ENCODE measurements at regions not wholly inside any gene's neighbourhood (a gene's known extent, or its start where the extent isn't known, plus 50 kb on each side); places are given as distances from the start of the nearest gene placed in this dataset.

GRCh38 chr2:149924028-149924427 is 336.5 kb upstream of the MMADHC start:
- DNase-seq (ENCODE audit: low spot score in 2 of 2) = no peak
- H3K4me1 ChIP-seq = no peaks in the 10 kb centered on the region
- no peaks in the 10 kb centered on the region for H3K9me3 ChIP-seq
- no peak for TF ChIP-seq POLR2A (IDR thresholded peaks at IDR 0.05)
- no peak for TF ChIP-seq EP300 (IDR thresholded peaks at IDR 0.05)
- no peak for TF ChIP-seq POLR2AphosphoS5 (IDR thresholded peaks at IDR 0.05)
- WGBS = 84% methylated on average over 3 of the region's 3 CpGs
- no peaks in the 10 kb centered on the region for H3K36me3 ChIP-seq
- H3K27me3 ChIP-seq = no peaks in the 10 kb centered on the region
- no peak overlapping the region for H3K27ac ChIP-seq
- no peak overlapping the region for H3K4me3 ChIP-seq

GRCh38 chr2:149921911-149922616 is 334.5 kb upstream of the MMADHC start:
- no peaks in the 10 kb centered on the region for H3K27me3 ChIP-seq
- no peak for DNase-seq (ENCODE audit: low spot score in 2 of 2)
- WGBS = 91% methylated on average over 2 of the region's 2 CpGs

GRCh38 chr2:149920389-149920788 is 332.8 kb upstream of the MMADHC start:
- H3K36me3 ChIP-seq = no peaks in the 10 kb centered on the region
- TF ChIP-seq EP300 (IDR thresholded peaks at IDR 0.05) (no peak), POLR2AphosphoS5 (IDR thresholded peaks at IDR 0.05) (no peak), POLR2A (IDR thresholded peaks at IDR 0.05) (no peak), CTCF (IDR thresholded peaks at IDR 0.05) (no peak)
- DNase-seq (ENCODE audit: low spot score in 2 of 2) = no peak
- no peak overlapping the region for H3K4me3 ChIP-seq
- 94% methylated on average over 3 of the region's 3 CpGs for WGBS
- H3K9me3 ChIP-seq = no peaks in the 10 kb centered on the region
- H3K4me1 ChIP-seq = no peaks in the 10 kb centered on the region
- no peak overlapping the region for H3K27ac ChIP-seq
- H3K27me3 ChIP-seq = no peaks in the 10 kb centered on the region

More at GRCh38 chr2:149921911-149922616, 334.5 kb upstream of the MMADHC start:
- TF ChIP-seq EP300 (IDR thresholded peaks at IDR 0.05) (no peak), CTCF (IDR thresholded peaks at IDR 0.05) (no peak), POLR2A (IDR thresholded peaks at IDR 0.05) (no peak), POLR2AphosphoS5 (IDR thresholded peaks at IDR 0.05) (no peak)
- Histone ChIP-seq H3K4me1 (no peaks in the 10 kb centered on the region), H3K27ac (no peak overlapping the region), H3K9me3 (no peaks in the 10 kb centered on the region), H3K4me3 (no peak overlapping the region), H3K36me3 (no peaks in the 10 kb centered on the region)

GRCh38 chr2:149915151-149915550 is 327.6 kb upstream of the MMADHC start:
- no peak for TF ChIP-seq EP300 (IDR thresholded peaks at IDR 0.05)
- no peak for TF ChIP-seq POLR2A (IDR thresholded peaks at IDR 0.05)
- no peak for TF ChIP-seq CTCF (IDR thresholded peaks at IDR 0.05)
- TF ChIP-seq POLR2AphosphoS5 (IDR thresholded peaks at IDR 0.05) = no peak
- H3K4me3 ChIP-seq = no peak overlapping the region
- WGBS = 53% methylated on average over 3 of the region's 3 CpGs
- no peaks in the 10 kb centered on the region for H3K36me3 ChIP-seq
- no peaks in the 10 kb centered on the region for H3K9me3 ChIP-seq
- no peak for DNase-seq (ENCODE audit: low spot score in 2 of 2)
- no peak overlapping the region for H3K27ac ChIP-seq
- H3K27me3 ChIP-seq = no peaks in the 10 kb centered on the region
- H3K4me1 ChIP-seq = no peaks in the 10 kb centered on the region

GRCh38 chr2:149908726-149909683 is 321.4 kb upstream of the MMADHC start:
- H3K36me3 ChIP-seq = no peaks in the 10 kb centered on the region
- no peak overlapping the region for H3K27ac ChIP-seq
- no peak for DNase-seq (ENCODE audit: low spot score in 2 of 2)
- H3K27me3 ChIP-seq = no peaks in the 10 kb centered on the region
- no peaks in the 10 kb centered on the region for H3K4me1 ChIP-seq
- no peak for TF ChIP-seq POLR2A (IDR thresholded peaks at IDR 0.05)
- TF ChIP-seq POLR2AphosphoS5 (IDR thresholded peaks at IDR 0.05) = no peak
- no peak for TF ChIP-seq CTCF (IDR thresholded peaks at IDR 0.05)
- TF ChIP-seq EP300 (IDR thresholded peaks at IDR 0.05) = no peak
- 48% methylated on average over 3 of the region's 3 CpGs for WGBS
- H3K4me3 ChIP-seq = no peak overlapping the region
- H3K9me3 ChIP-seq = no peaks in the 10 kb centered on the region

Data from suprapubic skin (tissue), 4 donors.